GM21723 (cell line): ENCODE measurements at regions not wholly inside any gene's neighbourhood (a gene's known extent, or its start where the extent isn't known, plus 50 kb on each side); places are given as distances from the start of the nearest gene placed in this dataset.

Experiments used
- ATAC-seq: cut with Tn5 transposase; IDR thresholded peaks from one replicate; pipeline ENCODE4 v1.9.1; 2021; ENCODE audit warnings: mild to moderate bottlenecking, moderate library complexity; ENCODE audit not compliant: unreplicated experiment

DNA sequence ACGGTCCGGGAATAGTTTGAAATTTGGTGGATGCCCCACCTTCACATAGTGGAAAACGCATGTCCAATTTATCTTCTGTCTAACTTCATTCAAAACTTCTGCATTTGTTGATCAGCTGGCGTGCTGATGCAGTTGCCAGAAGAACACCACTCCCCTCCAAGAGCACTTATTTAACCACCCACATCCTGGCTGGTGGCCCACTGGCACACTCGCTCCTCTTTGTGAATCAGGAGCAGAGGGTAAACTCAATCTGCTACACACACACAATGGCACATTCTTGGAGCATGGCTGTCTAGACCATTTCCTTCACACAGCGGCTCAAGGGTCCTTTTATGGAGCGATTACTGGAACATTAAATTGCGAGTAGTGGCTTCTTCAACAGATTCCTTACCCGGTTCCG is 55.1 kb upstream of the CEP162 start:
- no peak for ATAC-seq

DNA sequence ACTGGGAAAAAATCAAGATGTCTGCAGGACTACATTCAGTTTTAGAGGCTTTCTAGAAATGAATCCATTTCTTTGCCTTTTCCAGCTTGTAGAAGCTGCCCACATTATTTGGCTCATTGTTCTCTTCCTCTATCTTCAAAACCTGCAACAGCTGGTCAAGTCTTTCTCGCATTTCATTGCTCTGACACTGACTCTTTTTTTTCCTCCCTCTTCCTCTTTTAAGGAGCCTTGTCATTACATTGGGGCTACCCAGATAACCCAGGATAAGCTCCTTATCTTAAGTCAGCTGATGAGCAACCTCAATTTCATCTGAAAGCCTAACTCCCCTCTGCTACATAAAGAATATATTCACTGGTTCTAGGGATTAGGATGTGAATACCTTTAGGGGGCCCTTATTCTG is 53.2 kb upstream of the CEP162 start:
- ATAC-seq, result no peak

DNA sequence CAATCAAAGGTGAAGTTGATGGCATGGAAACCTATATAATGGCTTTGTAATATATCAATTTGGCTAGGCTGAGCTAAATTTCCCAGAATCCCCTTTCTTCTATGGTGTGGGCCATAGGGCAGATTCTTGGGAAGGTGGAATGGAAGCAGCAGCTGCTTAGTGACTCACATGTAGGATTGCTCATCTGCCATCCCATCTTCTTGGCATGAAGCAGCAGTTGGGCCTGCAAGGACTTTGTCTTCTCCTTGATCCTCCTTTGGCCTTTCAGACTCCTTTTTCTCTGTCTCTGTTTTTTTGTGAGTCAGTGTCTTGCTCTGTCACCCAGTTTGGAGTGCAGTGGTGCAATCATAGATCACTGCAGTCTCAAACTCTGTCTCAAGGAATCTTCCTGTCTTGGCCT is 52.6 kb upstream of the CEP162 start:
- ATAC-seq, result no peak

DNA sequence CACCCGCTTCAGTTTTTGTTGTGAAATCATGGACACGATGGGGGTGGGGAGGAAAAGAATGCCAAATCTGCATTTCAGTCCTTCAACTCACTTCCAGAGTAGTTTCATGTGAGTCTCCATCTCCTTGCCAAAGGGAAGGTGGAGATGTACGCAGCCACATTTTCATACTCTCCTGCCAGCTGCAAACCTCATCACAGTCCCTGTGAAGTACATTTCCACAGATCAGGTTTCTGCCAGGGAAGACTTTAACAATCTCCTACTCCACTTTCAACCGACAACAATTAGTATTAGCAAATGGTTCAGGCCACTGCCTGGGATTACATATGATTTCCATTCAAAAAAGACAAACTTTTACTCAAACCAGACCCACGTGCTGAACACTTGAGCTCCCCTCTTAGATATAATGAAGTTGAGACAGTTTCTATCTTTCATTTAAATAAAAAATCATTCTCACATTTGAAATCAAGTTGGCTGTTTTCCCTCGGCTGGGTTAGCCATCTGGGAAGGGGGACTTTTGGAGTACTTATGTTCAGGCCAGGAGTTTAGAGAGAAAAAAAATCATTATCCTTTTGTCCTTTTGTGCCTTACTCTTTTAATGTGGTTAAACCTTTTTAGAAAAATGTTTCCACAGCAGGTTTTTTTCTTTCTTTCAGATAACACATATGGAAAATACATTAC is 51.0 kb upstream of the CEP162 start:
- ATAC-seq, result no peak
